Limb (tissue), 2 donors: ENCODE measurements at regions not wholly inside any gene's neighbourhood (a gene's known extent, or its start where the extent isn't known, plus 50 kb on each side); places are given as distances from the start of the nearest gene placed in this dataset.

Experiments used
- DNase-seq, 2 donors: peaks; one replicate each; pipeline ENCODE4 v3.0.0-alpha.2; 2016; ENCODE audit errors: extremely low spot score in 2 of 2

- no peak for DNase-seq
These were observed 118.2 kb downstream of the HSD17B3 start for GRCh38 chr9:96183751-96184150.

- no peak for DNase-seq
These were observed 123.8 kb downstream of the HSD17B3 start for GRCh38 chr9:96178153-96178552.

- no peak for DNase-seq
These were observed 124.3 kb downstream of the HSD17B3 start for GRCh38 chr9:96177719-96178028.

GRCh38 chr9:96177005-96177718 lies 124.8 kb downstream of the HSD17B3 start:
- peak in 1 of 2 donors; percentile 58 for DNase-seq

- DNase-seq = no peak
These were observed 126.2 kb downstream of the HSD17B3 start for GRCh38 chr9:96175796-96176195.

GRCh38 chr9:96175001-96175400 lies 127.0 kb downstream of the HSD17B3 start:
- DNase-seq = no peak

DNA sequence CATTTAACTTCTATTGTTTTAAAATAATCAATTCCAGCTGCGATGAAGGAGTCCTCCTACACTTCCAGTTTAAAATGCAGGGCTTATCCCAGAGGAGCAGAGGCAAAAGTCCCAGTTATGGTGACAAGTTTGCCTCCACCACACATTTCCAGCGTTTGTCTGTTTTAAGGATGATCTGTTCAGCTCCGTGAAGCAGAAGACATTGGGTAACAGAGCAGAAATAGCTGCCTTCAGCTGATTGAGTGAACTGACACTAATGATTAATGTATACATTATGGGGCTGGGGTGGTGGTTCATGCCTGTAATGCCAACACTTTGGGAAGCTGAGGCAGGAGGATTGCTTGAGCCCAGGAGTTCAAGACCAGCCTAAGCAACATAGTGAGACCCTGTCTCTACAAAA lies 127.6 kb downstream of the HSD17B3 start:
- no peak for DNase-seq

- no peak for DNase-seq
These were observed 128.3 kb downstream of the HSD17B3 start for GRCh38 chr9:96173640-96174039.

DNA sequence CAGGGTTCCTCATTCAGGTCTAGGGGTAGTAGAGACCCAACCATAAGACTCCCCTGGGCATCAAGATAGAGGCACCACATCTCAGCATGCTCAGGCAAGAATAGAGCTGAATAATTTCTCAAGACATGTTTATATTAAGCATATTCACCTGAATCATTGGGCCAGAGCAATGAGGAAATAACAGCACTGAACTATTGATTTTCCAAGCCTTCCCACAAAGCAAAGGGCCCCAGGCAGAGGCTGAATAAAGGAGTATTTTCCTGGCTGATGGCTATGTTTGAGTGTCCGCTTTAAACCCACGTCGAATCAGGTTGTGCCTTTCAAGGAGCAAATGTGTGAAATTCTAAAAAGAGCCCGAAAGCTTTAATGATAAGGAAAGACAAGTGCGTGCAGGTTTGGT lies 129.2 kb downstream of the HSD17B3 start:
- DNase-seq = no peak

DNA sequence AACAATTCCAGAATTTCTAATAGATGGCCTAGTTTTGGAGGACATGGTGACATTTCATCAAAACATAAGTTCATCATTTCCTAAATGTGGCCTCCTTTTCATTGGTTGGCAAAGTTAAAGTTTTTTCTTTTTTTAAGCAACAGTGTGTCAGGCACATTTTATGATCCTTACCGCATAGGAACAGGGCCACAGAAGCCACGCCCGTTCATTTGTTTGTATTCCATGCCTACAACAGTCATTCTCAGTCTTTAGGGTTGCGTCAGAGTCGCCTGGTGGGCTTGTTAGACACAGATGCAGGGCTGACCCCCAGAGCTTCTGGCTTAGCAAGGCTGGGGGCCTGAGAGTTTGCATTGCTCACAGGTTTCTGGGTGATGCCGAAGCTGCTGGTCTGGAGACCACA lies 130.2 kb downstream of the HSD17B3 start:
- no peak for DNase-seq

GRCh38 chr9:96169901-96170300 lies 132.1 kb downstream of the HSD17B3 start:
- DNase-seq = no peak

- peak; percentile 26 to 72 for DNase-seq
These were observed 132.5 kb downstream of the HSD17B3 start for GRCh38 chr9:96169484-96169883.

DNA sequence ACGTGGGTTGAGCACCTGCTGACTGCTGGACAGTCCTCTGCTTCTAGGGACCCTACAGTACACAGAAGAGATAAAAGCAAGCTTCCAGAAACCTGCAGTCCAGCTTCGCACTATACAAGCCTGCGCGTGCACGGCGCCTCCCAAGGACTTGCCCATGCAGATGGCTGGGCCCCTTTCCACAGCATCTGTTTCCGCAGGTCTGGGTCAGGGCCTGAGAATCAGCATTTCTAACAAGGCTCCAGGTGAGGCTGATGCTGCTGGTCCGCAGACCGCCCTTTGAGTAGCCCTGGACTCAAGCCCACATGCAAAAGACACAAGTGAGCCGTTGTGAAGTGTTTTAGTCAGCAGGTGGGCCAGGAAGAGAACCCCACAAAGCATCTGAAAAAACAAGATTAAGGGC lies 133.1 kb downstream of the HSD17B3 start:
- no peak for DNase-seq

DNA sequence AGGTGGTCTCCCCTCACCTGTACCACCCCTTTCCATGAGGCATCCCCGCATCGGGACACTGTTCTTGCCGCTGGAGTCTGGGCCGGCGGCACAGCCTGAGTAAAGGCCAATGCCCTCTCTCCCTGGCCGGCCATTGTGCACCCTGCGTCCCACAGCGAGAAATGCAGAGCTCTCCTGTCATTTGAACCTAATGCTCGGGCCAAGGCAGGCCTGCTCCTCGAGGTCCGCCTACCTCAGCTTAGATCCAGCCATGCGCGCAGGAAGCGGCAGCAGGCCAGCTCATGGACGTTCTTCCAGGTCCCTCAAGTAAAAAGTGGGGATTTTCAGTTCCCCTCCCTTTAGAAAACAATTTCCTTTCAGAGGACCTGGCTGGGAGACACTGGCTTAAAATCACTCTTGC lies 135.0 kb downstream of the HSD17B3 start:
- no peak for DNase-seq

DNA sequence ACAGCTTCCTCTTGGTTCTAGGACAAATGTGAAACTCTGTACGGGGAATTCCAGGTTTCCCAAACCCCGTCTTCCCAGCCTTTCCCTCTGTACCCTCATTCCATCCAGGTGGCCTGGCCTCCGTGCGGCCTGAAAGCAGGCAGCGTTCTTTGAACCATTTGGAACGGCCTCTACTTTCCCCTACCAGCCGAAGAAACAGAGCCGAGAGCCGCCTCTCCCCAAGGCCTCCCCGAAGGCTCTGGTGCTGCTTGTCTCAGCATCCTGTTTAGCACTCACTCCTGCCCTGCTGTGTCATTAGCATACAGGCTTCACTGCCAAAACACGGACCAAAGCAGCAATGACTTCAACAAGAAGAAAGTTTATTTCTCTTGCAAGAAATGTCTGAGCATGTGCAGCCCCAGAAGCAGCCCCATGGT lies 137.7 kb downstream of the HSD17B3 start:
- DNase-seq = no peak

- DNase-seq = no peak
These were observed 138.3 kb downstream of the HSD17B3 start for GRCh38 chr9:96163712-96164111.

DNA sequence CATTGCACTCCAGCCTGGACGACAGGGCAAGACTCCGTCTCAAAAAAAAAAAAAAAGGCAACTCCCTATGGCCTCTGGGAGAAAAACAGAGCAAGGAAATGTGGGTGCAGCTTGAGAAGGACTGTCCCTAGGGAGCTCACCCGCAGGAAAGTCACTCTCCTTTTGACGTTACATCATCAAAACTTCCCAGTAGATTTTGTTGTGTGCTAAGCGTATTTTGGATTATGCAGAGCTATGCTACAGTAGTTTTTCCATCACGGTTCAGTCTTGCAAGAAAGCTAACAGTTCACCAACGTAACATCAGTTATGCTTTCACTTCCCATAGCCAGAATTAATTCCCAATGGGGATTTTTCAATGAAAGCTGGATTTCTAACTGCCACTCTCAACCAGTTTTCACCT lies 138.8 kb downstream of the HSD17B3 start:
- DNase-seq = no peak

DNA sequence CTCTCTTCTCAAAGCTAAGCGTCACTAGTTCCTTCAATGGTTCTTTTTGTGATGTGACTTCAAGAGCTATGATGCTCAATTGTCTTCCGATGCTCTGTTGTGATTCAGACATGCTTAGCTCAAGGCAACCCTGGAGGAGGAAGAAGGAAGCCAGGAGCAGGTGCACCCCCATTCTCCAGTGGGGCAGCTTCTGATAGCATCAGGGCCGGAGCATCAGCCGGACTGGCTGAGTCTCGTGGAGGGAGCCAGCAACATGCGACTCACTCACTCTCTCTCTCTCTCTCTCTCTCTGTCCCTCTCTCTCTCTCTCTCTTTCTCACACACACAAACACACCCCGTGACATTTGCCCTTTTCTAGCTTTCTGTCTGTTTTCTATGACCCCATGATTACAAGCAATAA lies 140.2 kb downstream of the HSD17B3 start:
- no peak for DNase-seq

GRCh38 chr9:96160866-96161265 lies 141.1 kb downstream of the HSD17B3 start:
- no peak for DNase-seq

- no peak for DNase-seq
These were observed 141.8 kb downstream of the HSD17B3 start for GRCh38 chr9:96160168-96160567.

- no peak for DNase-seq
These were observed 142.4 kb downstream of the HSD17B3 start for GRCh38 chr9:96159596-96159995.

- no peak for DNase-seq
These were observed 142.9 kb downstream of the HSD17B3 start for GRCh38 chr9:96158909-96159575.

GRCh38 chr9:96158147-96158546 lies 143.8 kb downstream of the HSD17B3 start:
- no peak for DNase-seq
